ENCODE measurements at regions not wholly inside any gene's neighbourhood (a gene's known extent, or its start where the extent isn't known, plus 50 kb on each side); places are given as distances from the start of the nearest gene placed in this dataset.
"Not testable (repeated sequence)": the region's sequence is repeated elsewhere in the genome, so short reads cannot be mapped to it uniquely, and the experiment has no call there.

DNA sequence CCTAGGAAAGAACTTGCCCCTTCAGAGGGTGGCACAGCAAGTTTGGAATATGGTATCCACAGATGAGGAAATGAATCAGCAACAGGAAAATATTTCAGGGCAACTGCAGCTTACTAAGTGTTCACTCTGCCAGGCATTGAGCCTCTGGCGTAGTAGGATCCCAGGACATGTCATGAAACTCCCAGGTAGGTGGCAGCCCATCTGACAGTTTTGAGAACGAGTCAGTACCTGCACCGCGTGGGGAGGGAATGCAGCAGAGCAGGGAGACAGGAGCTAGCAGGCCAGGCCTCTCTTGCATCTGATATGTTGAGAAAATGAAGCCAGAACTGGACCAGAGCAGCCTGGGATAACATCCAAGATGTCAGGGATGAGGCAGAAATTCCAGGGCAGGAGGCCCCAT is 208.6 kb downstream of the BCL2L11 start:
- H3K79me2 ChIP-seq (ENCODE audit: control insufficient read depth, insufficient read depth, low read length); H3K9ac ChIP-seq (ENCODE audit: low read length); H3K4ac ChIP-seq (ENCODE audit: low read depth, low read length); H3K18ac ChIP-seq (ENCODE audit: low read length); H3K36me3 ChIP-seq (ENCODE audit: control insufficient read depth, insufficient read depth, low read length); H2BK5ac ChIP-seq (ENCODE audit: low read length); H3K4me1 ChIP-seq (ENCODE audit: control insufficient read depth, low read depth, low read length); DNase-seq; H4K8ac ChIP-seq (ENCODE audit: low read depth, low read length); H3K23ac ChIP-seq (ENCODE audit: low read length); H2AK5ac ChIP-seq (ENCODE audit: low read length); H3K4me3 ChIP-seq (ENCODE audit: low read length); H4K5ac ChIP-seq (ENCODE audit: low read length); H3K4me2 ChIP-seq (ENCODE audit: low read length); H2BK120ac ChIP-seq (ENCODE audit: low read depth, low read length); H2BK15ac ChIP-seq (replicated peaks; ENCODE audit: low read depth); H3K79me1 ChIP-seq (ENCODE audit: low read length); H3K27me3 ChIP-seq (ENCODE audit: insufficient read depth, low read length, poor library complexity); H3K27ac ChIP-seq (ENCODE audit: low read depth, low read length); H3K56ac ChIP-seq (ENCODE audit: low read length): not testable (repeated sequence)
- WGBS (ENCODE audit: extremely low coverage, insufficient coverage, low lambda C conversion rate): no CpG with 5 or more reads among the region's 4 CpGs

DNA sequence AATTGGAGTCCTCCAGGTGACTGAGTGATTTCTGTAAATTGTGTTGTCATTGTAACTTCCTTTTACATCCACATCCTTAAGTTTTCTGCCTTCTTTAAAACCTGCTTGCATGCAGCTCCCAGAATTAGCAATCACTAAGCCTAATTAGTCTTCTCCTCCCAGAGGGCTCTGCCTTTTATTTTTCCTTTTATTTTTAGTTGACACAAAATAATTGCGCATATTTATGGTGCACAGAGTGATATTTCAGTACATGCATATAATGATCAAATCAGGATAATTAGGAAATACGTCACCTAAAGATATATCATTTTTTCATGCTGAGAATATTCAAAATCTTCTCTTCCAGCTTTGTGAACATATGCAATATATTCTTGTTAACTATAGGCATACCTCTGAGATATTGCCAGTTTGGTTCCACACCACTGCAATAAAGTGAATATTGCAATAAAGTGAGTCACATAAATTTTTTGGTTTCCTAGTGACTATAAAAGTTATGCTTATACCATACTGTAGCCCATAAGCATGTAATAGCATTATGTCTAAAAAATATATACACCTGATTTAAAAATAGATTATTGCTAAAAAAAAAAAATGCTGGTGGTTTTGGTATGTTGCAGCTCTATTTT is 210.5 kb downstream of the BCL2L11 start:
- H3K79me1 ChIP-seq (ENCODE audit: low read length); H3K4me1 ChIP-seq (ENCODE audit: control insufficient read depth, low read depth, low read length); H3K27ac ChIP-seq (ENCODE audit: low read depth, low read length); H3K79me2 ChIP-seq (ENCODE audit: control insufficient read depth, insufficient read depth, low read length); H2BK15ac ChIP-seq (replicated peaks; ENCODE audit: low read depth); H3K23ac ChIP-seq (ENCODE audit: low read length); DNase-seq; H3K56ac ChIP-seq (ENCODE audit: low read length); H3K9ac ChIP-seq (ENCODE audit: low read length); H3K27me3 ChIP-seq (ENCODE audit: insufficient read depth, low read length, poor library complexity); H3K4me3 ChIP-seq (ENCODE audit: low read length); H2BK5ac ChIP-seq (ENCODE audit: low read length); H3K4ac ChIP-seq (ENCODE audit: low read depth, low read length); H3K4me2 ChIP-seq (ENCODE audit: low read length); H2AK5ac ChIP-seq (ENCODE audit: low read length); H2BK120ac ChIP-seq (ENCODE audit: low read depth, low read length); H3K36me3 ChIP-seq (ENCODE audit: control insufficient read depth, insufficient read depth, low read length); H3K18ac ChIP-seq (ENCODE audit: low read length); H4K5ac ChIP-seq (ENCODE audit: low read length); H4K8ac ChIP-seq (ENCODE audit: low read depth, low read length): not testable (repeated sequence)
- no CpG with 5 or more reads among the region's 2 CpGs for WGBS (ENCODE audit: extremely low coverage, insufficient coverage, low lambda C conversion rate)

DNA sequence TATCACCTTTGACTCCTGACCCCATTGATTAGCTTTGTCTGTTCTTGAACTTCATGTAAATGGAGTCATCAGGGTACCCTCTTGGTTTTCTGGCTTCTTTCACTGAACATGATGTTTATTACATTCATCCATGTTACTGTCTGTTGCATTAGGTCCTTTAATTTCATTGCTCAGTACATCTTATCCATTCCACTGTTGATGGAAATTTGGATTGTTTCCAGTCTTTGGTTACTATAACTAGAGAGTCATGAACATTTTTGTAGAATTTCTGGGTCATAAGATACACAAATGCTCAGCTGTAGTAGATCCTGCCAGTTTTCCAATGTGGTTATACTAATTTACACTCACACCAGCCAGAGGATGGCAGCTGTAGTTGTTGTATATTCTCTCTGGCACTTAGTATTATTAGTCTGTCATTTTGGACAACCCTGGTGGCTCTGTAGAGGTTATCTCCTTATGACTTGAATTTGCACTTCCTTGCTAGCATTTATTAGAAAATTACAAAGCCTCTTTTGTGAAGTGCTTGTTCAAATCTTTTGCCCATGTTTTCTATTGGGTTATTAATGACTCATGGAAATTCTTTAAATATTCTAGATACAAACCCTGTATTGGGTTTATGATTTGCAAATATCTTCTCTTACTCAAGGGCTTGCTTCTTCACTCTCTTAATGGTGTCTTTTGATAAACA is 214.7 kb downstream of the BCL2L11 start:
- H3K23ac ChIP-seq (ENCODE audit: low read length); H3K4ac ChIP-seq (ENCODE audit: low read depth, low read length); H2BK5ac ChIP-seq (ENCODE audit: low read length); H4K5ac ChIP-seq (ENCODE audit: low read length); H3K18ac ChIP-seq (ENCODE audit: low read length); H3K4me2 ChIP-seq (ENCODE audit: low read length); H3K79me1 ChIP-seq (ENCODE audit: low read length); H3K9ac ChIP-seq (ENCODE audit: low read length); H3K27ac ChIP-seq (ENCODE audit: low read depth, low read length); H3K79me2 ChIP-seq (ENCODE audit: control insufficient read depth, insufficient read depth, low read length); H3K36me3 ChIP-seq (ENCODE audit: control insufficient read depth, insufficient read depth, low read length); H2AK5ac ChIP-seq (ENCODE audit: low read length); H3K4me3 ChIP-seq (ENCODE audit: low read length); H3K56ac ChIP-seq (ENCODE audit: low read length); DNase-seq; H3K27me3 ChIP-seq (ENCODE audit: insufficient read depth, low read length, poor library complexity); H4K8ac ChIP-seq (ENCODE audit: low read depth, low read length); H3K4me1 ChIP-seq (ENCODE audit: control insufficient read depth, low read depth, low read length); H2BK15ac ChIP-seq (replicated peaks; ENCODE audit: low read depth); H2BK120ac ChIP-seq (ENCODE audit: low read depth, low read length): not testable (repeated sequence)

DNA sequence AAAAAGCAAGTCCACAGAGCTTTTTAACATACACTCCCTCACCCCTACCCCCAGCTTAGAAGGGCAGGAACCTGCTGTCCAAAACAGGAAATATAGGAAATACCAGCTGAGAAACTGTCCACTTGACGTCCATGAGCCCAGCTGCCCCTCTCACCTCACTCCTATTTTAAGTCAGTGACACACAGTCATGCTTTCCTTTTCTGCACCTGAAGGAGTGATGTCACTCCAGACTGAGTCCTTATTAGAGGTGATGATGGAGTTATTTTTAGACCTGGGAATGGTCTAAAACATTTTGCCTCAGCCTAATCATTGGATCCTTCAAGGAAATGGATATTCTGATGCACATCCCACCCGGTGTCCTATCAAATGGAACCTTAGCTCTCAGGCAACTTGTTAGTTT is 217.8 kb downstream of the BCL2L11 start:
- not testable (repeated sequence) for H3K4ac ChIP-seq (ENCODE audit: low read depth, low read length); DNase-seq

DNA sequence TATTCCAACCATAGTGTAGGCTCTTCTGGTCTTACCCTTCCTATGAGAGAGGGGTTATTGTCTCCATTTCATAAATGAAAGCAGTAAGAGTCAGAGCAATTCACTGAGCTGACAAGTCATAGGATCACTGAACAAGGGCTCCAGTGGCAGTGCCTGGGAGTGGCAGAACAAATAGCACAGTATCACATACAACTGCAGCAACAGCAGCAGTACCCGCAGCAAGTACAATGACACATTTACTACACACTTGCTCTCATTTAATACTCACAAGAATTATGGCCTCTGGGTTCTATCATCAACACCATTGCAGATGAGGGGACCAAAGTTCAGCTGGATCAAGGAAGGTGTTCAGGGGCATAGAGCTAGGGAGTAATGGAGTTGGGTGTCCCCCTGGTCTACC is 218.8 kb downstream of the BCL2L11 start:
- not testable (repeated sequence) for H3K27ac ChIP-seq (ENCODE audit: low read depth, low read length); H2BK5ac ChIP-seq (ENCODE audit: low read length); DNase-seq; H3K4me2 ChIP-seq (ENCODE audit: low read length); H4K5ac ChIP-seq (ENCODE audit: low read length); H3K23ac ChIP-seq (ENCODE audit: low read length); H2BK15ac ChIP-seq (replicated peaks; ENCODE audit: low read depth); H3K9ac ChIP-seq (ENCODE audit: low read length); H3K56ac ChIP-seq (ENCODE audit: low read length); H3K79me1 ChIP-seq (ENCODE audit: low read length); H3K4me1 ChIP-seq (ENCODE audit: control insufficient read depth, low read depth, low read length); H3K27me3 ChIP-seq (ENCODE audit: insufficient read depth, low read length, poor library complexity); H3K4me3 ChIP-seq (ENCODE audit: low read length); H3K4ac ChIP-seq (ENCODE audit: low read depth, low read length); H4K8ac ChIP-seq (ENCODE audit: low read depth, low read length); H3K36me3 ChIP-seq (ENCODE audit: control insufficient read depth, insufficient read depth, low read length); H3K79me2 ChIP-seq (ENCODE audit: control insufficient read depth, insufficient read depth, low read length); H2AK5ac ChIP-seq (ENCODE audit: low read length); H2BK120ac ChIP-seq (ENCODE audit: low read depth, low read length); H3K18ac ChIP-seq (ENCODE audit: low read length)
- WGBS (ENCODE audit: extremely low coverage, insufficient coverage, low lambda C conversion rate): no CpG with 5 or more reads among the region's 1 CpG

More for the DNA sequence above, 217.8 kb downstream of the BCL2L11 start:
- H3K23ac ChIP-seq (ENCODE audit: low read length); H3K27ac ChIP-seq (ENCODE audit: low read depth, low read length); H2BK5ac ChIP-seq (ENCODE audit: low read length); H3K56ac ChIP-seq (ENCODE audit: low read length); H3K4me2 ChIP-seq (ENCODE audit: low read length); H2BK120ac ChIP-seq (ENCODE audit: low read depth, low read length); H3K9ac ChIP-seq (ENCODE audit: low read length); H4K8ac ChIP-seq (ENCODE audit: low read depth, low read length); H2AK5ac ChIP-seq (ENCODE audit: low read length); H3K27me3 ChIP-seq (ENCODE audit: insufficient read depth, low read length, poor library complexity); H3K36me3 ChIP-seq (ENCODE audit: control insufficient read depth, insufficient read depth, low read length); H4K5ac ChIP-seq (ENCODE audit: low read length); H2BK15ac ChIP-seq (replicated peaks; ENCODE audit: low read depth); H3K4me3 ChIP-seq (ENCODE audit: low read length); H3K18ac ChIP-seq (ENCODE audit: low read length); H3K79me2 ChIP-seq (ENCODE audit: control insufficient read depth, insufficient read depth, low read length); H3K4me1 ChIP-seq (ENCODE audit: control insufficient read depth, low read depth, low read length); H3K79me1 ChIP-seq (ENCODE audit: low read length): not testable (repeated sequence)
- no CpG with 5 or more reads among the region's 2 CpGs for WGBS (ENCODE audit: extremely low coverage, insufficient coverage, low lambda C conversion rate)

DNA sequence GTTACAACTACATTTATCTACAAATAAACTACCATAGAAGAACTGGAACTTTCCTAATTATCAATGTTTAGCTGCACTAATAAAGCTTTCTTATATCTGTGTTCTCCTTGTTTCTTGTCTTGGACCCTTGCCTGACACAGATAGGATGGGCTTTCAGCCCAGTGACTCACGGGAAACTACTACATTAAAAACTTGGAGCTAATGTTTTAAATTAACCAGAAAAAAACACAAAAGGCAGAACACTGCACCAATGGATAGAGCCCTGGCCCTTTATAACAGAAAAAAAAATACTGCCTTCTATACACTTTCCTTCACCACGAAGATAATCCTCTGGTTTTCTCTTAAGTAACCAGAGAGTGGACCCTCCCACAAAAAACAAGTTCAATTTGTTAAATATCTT is 223.9 kb downstream of the BCL2L11 start:
- not testable (repeated sequence) for H3K36me3 ChIP-seq (ENCODE audit: control insufficient read depth, insufficient read depth, low read length); H3K9ac ChIP-seq (ENCODE audit: low read length); DNase-seq; H4K5ac ChIP-seq (ENCODE audit: low read length); H3K56ac ChIP-seq (ENCODE audit: low read length); H3K79me2 ChIP-seq (ENCODE audit: control insufficient read depth, insufficient read depth, low read length); H4K8ac ChIP-seq (ENCODE audit: low read depth, low read length); H2AK5ac ChIP-seq (ENCODE audit: low read length); H2BK120ac ChIP-seq (ENCODE audit: low read depth, low read length); H3K23ac ChIP-seq (ENCODE audit: low read length); H3K27me3 ChIP-seq (ENCODE audit: insufficient read depth, low read length, poor library complexity); H3K18ac ChIP-seq (ENCODE audit: low read length); H3K79me1 ChIP-seq (ENCODE audit: low read length); H3K4me2 ChIP-seq (ENCODE audit: low read length); H3K4me3 ChIP-seq (ENCODE audit: low read length); H3K4me1 ChIP-seq (ENCODE audit: control insufficient read depth, low read depth, low read length); H2BK5ac ChIP-seq (ENCODE audit: low read length); H2BK15ac ChIP-seq (replicated peaks; ENCODE audit: low read depth); H3K4ac ChIP-seq (ENCODE audit: low read depth, low read length); H3K27ac ChIP-seq (ENCODE audit: low read depth, low read length)
- no CpG with 5 or more reads among the region's 2 CpGs for WGBS (ENCODE audit: extremely low coverage, insufficient coverage, low lambda C conversion rate)
